OCI-LY7 (cell line): ENCODE measurements at regions not wholly inside any gene's neighbourhood (a gene's known extent, or its start where the extent isn't known, plus 50 kb on each side); places are given as distances from the start of the nearest gene placed in this dataset.

ENCODE experiments used
- BruUV-seq: library from RNA; stranded (reverse); fragments of 400-500 nt; replicated peaks from 2 replicates; lab custom pipeline; 2021; lab: Mats Ljungman, UMichigan
- CTCF ChIA-PET: fragments of 300-600 bp; sonication (Branson Sonifier 250); formaldehyde crosslinking; loops from one replicate; lab custom pipeline; 2022; ENCODE audit warnings: antibody characterized with exemption; ENCODE audit not compliant: unreplicated experiment; lab: Charles Lee
- POLR2A ChIA-PET: fragments of 300-600 bp; sonication (Branson Sonifier 250); formaldehyde crosslinking; loops from one replicate; lab custom pipeline; 2022; ENCODE audit warnings: antibody characterized with exemption; lab: Charles Lee
- DNase-seq: peaks from one replicate; pipeline ENCODE4 v3.0.0-alpha.2; 2015; ENCODE audit warnings: low spot score
- H2AFZ ChIP-seq: fragments of 200-600 bp; sonication (generic), shearing (Covaris generic); 2 replicates; pipeline ENCODE4 v1.6.1; 2014; ENCODE audit warnings: mild to moderate bottlenecking, antibody characterized with exemption, low read length, moderate library complexity
- H3K27ac ChIP-seq: fragments of 200-600 bp; sonication (generic); 2 replicates; pipeline ENCODE4 v1.5.1; 2014; ENCODE audit warnings: mixed run types, low read depth, mild to moderate bottlenecking, moderate library complexity, low read length, inconsistent platforms; ENCODE audit not compliant: poor library complexity, severe bottlenecking
- H3K36me3 ChIP-seq: fragments of 200-600 bp; sonication (generic); 2 replicates; pipeline ENCODE4 v1.6.1; 2014; ENCODE audit warnings: mild to moderate bottlenecking, antibody characterized with exemption, low read length, moderate library complexity, mixed read lengths; ENCODE audit not compliant: insufficient read depth
- H3K4me1 ChIP-seq: fragments of 200-600 bp; sonication (generic); 2 replicates; pipeline ENCODE4 v1.5.1; 2014; ENCODE audit warnings: mild to moderate bottlenecking, low read length; ENCODE audit not compliant: insufficient read depth, poor library complexity, severe bottlenecking
- H3K4me2 ChIP-seq: fragments of 200-600 bp; sonication (generic); 2 replicates; pipeline ENCODE4 v1.6.1; 2014; ENCODE audit warnings: mild to moderate bottlenecking, low read length
- H3K4me3 ChIP-seq: fragments of 200-600 bp; sonication (generic); 2 replicates; pipeline ENCODE4 v1.5.1; 2014; ENCODE audit warnings: mild to moderate bottlenecking, low read depth, low read length; ENCODE audit not compliant: poor library complexity, severe bottlenecking
- H3K79me2 ChIP-seq: fragments of 200-600 bp; sonication (generic); 2 replicates; pipeline ENCODE4 v1.6.1; 2016; ENCODE audit warnings: low read depth, mild to moderate bottlenecking, low read length, moderate library complexity, mixed read lengths; ENCODE audit not compliant: insufficient read depth
- H3K9me2 ChIP-seq: fragments of 200-600 bp; sonication (generic); 2 replicates; pipeline ENCODE4 v1.6.1; 2016; ENCODE audit warnings: mild to moderate bottlenecking, low read length, mixed read lengths; ENCODE audit not compliant: insufficient read depth
- H3K9me3 ChIP-seq: fragments of 200-600 bp; sonication (generic); 2 replicates; pipeline ENCODE4 v1.6.1; 2014; ENCODE audit warnings: mild to moderate bottlenecking, mixed run types, low read length, mixed read lengths
- H4K20me1 ChIP-seq: fragments of 200-600 bp; sonication (generic); 2 replicates; pipeline ENCODE4 v1.6.1; 2014; ENCODE audit warnings: mild to moderate bottlenecking, antibody characterized with exemption, low read length, moderate library complexity, mixed read lengths; ENCODE audit not compliant: insufficient read depth
- EZH2phosphoT487 ChIP-seq: fragments of 200-600 bp; sonication (generic); IDR thresholded peaks from 2 replicates; pipeline ENCODE4 v1.6.1; 2018; ENCODE audit warnings: low read depth, borderline replicate concordance, mild to moderate bottlenecking, mixed run types, antibody characterized with exemption, low read length, moderate library complexity, mixed read lengths
- intact Hi-C: fragments of 100-400 bp; cut with micrococcal nuclease; formaldehyde crosslinking; loops from one replicate; pipeline ENCODE4 v1.10.0; 2022; ENCODE audit not compliant: unreplicated experiment
- TF ChIP-seq, protein P1 (sequence below): fragments of 200-600 bp; sonication (generic); conservative IDR thresholded peaks from 2 replicates; pipeline ENCODE4 v1.5.1; 2014; ENCODE audit warnings: mild to moderate bottlenecking, antibody characterized with exemption, low read length, moderate library complexity, mixed read lengths

DNA sequence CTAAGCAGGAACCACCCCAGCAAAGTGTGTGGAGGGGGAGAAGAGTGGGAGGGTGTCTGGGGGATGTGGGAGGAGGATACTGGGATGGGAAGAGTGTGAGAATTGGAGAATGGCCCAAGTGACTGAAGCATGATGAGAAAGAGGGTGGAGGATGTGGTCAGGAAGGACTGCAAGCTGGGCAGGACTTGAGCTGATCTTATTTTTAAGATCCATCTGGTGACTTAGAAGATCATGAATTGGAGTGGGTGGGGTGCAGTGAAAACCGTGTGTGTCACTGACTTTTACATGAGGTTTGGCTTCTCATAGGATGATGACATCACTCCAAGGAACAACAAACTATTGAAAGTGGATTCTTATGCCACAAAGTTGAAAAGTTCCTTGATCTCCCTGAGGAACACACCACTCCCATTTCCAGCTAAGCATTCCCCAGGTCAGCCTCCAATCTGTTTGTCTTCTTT lies 287.5 kb downstream of the GALC start:
- CTCF ChIA-PET: no interaction called here
- BruUV-seq: no TSS peak
- no peak for DNase-seq
- TF ChIP-seq, protein P1, sequence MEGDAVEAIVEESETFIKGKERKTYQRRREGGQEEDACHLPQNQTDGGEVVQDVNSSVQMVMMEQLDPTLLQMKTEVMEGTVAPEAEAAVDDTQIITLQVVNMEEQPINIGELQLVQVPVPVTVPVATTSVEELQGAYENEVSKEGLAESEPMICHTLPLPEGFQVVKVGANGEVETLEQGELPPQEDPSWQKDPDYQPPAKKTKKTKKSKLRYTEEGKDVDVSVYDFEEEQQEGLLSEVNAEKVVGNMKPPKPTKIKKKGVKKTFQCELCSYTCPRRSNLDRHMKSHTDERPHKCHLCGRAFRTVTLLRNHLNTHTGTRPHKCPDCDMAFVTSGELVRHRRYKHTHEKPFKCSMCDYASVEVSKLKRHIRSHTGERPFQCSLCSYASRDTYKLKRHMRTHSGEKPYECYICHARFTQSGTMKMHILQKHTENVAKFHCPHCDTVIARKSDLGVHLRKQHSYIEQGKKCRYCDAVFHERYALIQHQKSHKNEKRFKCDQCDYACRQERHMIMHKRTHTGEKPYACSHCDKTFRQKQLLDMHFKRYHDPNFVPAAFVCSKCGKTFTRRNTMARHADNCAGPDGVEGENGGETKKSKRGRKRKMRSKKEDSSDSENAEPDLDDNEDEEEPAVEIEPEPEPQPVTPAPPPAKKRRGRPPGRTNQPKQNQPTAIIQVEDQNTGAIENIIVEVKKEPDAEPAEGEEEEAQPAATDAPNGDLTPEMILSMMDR: no peak
- TF ChIP-seq EZH2phosphoT487: no peak
- no peaks in the 10 kb centered on the region for H3K79me2 ChIP-seq
- intact Hi-C loops: no loop called here
- H3K9me2 ChIP-seq: no peaks in the 10 kb centered on the region
- H3K27ac ChIP-seq: no peak overlapping the region
- POLR2A ChIA-PET: interaction anchor here (0.7 kb wide), 1 partner anchor 1039 kb away, joined by 3 read pairs; no protein-coding TSS in a partner anchor
- no peak overlapping the region for H3K4me3 ChIP-seq
- H4K20me1 ChIP-seq: no peaks in the 10 kb centered on the region
- no peak overlapping the region for H3K4me2 ChIP-seq
- no peaks in the 10 kb centered on the region for H3K9me3 ChIP-seq
- H2AFZ ChIP-seq: no peak overlapping the region
- no peaks in the 10 kb centered on the region for H3K4me1 ChIP-seq
- H3K36me3 ChIP-seq: no peaks in the 10 kb centered on the region

DNA sequence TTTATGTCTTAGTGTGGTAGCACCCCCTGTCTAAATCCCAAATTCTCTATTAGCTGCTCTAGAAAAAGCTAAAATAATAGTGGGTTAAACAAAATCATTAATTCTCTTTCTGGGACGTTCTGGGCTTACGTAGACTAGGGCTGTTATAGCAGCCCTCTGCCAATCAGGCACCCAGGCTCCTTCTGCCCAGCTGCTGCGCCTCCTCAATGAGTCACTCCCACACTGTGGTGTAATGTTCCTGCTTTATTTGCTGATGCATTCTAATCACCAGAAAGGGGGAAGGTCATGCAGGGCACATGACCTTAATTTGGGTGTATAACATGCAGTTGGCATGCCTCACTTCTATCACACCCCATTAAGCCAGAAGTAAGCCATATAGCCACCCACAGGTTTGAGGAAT lies 294.5 kb downstream of the GALC start:
- Histone ChIP-seq H3K79me2 (no peaks in the 10 kb centered on the region), H3K4me2 (no peak overlapping the region), H3K4me1 (no peaks in the 10 kb centered on the region), H3K9me3 (no peaks in the 10 kb centered on the region), H3K36me3 (no peaks in the 10 kb centered on the region), H2AFZ (no peak overlapping the region), H3K4me3 (no peak overlapping the region), H3K9me2 (no peaks in the 10 kb centered on the region), H3K27ac (no peak overlapping the region), H4K20me1 (no peaks in the 10 kb centered on the region)
- no peak for DNase-seq
- no TSS peak for BruUV-seq
- no peak for TF ChIP-seq EZH2phosphoT487
- TF ChIP-seq, protein P1: no peak
- ChIA-PET POLR2A (interaction anchor here (0.7 kb wide), 1 partner anchor 45 kb away, joined by 3 read pairs; no protein-coding TSS in a partner anchor), CTCF (no interaction called here)
- intact Hi-C loops: no loop called here

GRCh38 chr14:87696485-87696884 lies 296.5 kb downstream of the GALC start:
- POLR2A ChIA-PET: interaction anchor here (0.9 kb wide), 1 partner anchor 10 kb away, joined by 3 read pairs; no protein-coding TSS in a partner anchor
- Histone ChIP-seq H3K4me2 (no peak overlapping the region), H3K4me1 (no peaks in the 10 kb centered on the region), H3K4me3 (no peak overlapping the region), H3K36me3 (no peaks in the 10 kb centered on the region), H4K20me1 (no peaks in the 10 kb centered on the region), H3K9me2 (no peaks in the 10 kb centered on the region), H3K27ac (no peak overlapping the region), H3K9me3 (no peaks in the 10 kb centered on the region), H2AFZ (no peak overlapping the region), H3K79me2 (no peaks in the 10 kb centered on the region)
- DNase-seq: no peak
- intact Hi-C loops: no loop called here
- BruUV-seq: no TSS peak
- no peak for TF ChIP-seq EZH2phosphoT487
- TF ChIP-seq, protein P1: no peak
- CTCF ChIA-PET: no interaction called here
